ENCODE measurements at regions not wholly inside any gene's neighbourhood (a gene's known extent, or its start where the extent isn't known, plus 50 kb on each side); places are given as distances from the start of the nearest gene placed in this dataset.

GRCh38 chr1:175801979-175802378 is 58.6 kb upstream of the TNR start:
- TF ChIP-seq CTCF (IDR thresholded peaks at IDR 0.05) = no peak
- no peak for TF ChIP-seq POLR2A (IDR thresholded peaks at IDR 0.05)
- TF ChIP-seq EP300 (IDR thresholded peaks at IDR 0.05) = no peak

Data from gastroesophageal sphincter (tissue), 3 donors.